ENCODE measurements at regions not wholly inside any gene's neighbourhood (a gene's known extent, or its start where the extent isn't known, plus 50 kb on each side); places are given as distances from the start of the nearest gene placed in this dataset.

DNA sequence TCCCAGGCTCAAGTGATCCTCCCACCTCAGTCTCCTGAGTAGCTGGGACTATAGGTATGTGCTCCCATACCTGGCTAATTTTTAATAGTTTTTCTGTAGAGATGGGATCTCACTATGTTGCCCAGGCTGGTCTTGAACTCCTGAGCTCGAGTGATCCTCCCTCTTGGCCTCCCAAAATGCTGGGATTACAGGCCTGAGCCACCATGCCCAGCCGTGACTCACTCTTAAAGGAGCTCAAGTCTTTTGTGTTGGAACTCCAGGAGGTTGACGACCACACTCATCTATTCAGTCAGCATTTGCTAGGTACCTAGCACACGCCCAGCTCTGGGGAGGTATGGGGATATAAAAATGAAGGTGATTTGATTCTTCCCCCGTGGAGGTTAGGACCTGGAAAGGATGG, 62.8 kb downstream of the UTRN start:
- TF ChIP-seq, protein P1, sequence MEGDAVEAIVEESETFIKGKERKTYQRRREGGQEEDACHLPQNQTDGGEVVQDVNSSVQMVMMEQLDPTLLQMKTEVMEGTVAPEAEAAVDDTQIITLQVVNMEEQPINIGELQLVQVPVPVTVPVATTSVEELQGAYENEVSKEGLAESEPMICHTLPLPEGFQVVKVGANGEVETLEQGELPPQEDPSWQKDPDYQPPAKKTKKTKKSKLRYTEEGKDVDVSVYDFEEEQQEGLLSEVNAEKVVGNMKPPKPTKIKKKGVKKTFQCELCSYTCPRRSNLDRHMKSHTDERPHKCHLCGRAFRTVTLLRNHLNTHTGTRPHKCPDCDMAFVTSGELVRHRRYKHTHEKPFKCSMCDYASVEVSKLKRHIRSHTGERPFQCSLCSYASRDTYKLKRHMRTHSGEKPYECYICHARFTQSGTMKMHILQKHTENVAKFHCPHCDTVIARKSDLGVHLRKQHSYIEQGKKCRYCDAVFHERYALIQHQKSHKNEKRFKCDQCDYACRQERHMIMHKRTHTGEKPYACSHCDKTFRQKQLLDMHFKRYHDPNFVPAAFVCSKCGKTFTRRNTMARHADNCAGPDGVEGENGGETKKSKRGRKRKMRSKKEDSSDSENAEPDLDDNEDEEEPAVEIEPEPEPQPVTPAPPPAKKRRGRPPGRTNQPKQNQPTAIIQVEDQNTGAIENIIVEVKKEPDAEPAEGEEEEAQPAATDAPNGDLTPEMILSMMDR (IDR thresholded peaks at IDR 0.05), result no peak
- no peak for TF ChIP-seq POLR2A (IDR thresholded peaks at IDR 0.05)
